ENCODE measurements at regions not wholly inside any gene's neighbourhood (a gene's known extent, or its start where the extent isn't known, plus 50 kb on each side); places are given as distances from the start of the nearest gene placed in this dataset.

DNA sequence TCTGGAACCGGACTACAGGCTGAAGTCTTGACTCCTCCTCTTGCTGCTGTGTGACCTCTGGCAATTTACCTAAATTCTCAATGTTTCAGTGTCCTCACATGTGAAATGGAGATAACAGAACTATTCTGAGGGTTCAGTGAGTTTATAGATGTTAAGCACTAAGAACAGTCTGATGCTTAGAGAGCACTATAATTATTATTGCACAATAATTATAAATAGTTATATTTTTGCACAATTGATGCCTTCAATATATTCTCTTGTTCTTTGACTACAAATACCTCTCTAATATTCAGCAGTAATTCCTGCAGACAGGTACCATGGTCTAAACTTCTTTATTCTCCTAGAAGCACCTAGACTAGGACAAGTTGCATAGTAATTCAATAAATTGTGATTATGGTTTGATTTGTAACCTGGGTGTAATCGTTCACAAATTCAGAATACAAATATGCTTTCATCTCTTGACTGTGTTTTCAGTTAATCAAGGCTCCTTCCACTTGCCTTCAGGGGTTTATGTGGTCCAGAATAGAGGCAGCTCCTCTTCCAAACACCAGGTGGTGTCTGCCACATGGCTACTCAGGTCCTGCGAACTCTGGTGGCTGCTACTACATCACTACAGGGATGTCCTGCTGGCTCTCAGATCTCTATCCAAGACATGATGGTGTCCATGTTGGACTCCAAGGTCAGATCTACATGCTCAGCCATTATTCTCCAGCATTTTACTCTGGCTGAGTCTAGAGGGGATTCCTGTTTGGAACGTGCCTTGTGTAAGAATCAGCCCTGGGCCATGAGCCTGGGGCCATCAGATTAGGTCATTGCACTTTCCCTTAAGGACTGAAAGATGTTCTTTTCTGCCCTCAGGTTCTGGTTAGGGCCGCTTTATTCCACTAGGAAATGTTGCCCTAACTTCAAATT lies 103.4 kb downstream of the QRFPR start:
- H3K27me3 Mint-ChIP-seq: peaks cover 10% of the 10 kb centered on the region
- no peaks in the 10 kb centered on the region for H3K36me3 Mint-ChIP-seq (ENCODE audit: low read depth)
- no peak overlapping the region for H3K4me3 Mint-ChIP-seq
- H3K27ac Mint-ChIP-seq: no peak overlapping the region
- H3K9me3 Mint-ChIP-seq: no peaks in the 10 kb centered on the region
- H3K4me1 Mint-ChIP-seq: peaks cover 12% of the 10 kb centered on the region
- no peak for ATAC-seq (replicated peaks)

DNA sequence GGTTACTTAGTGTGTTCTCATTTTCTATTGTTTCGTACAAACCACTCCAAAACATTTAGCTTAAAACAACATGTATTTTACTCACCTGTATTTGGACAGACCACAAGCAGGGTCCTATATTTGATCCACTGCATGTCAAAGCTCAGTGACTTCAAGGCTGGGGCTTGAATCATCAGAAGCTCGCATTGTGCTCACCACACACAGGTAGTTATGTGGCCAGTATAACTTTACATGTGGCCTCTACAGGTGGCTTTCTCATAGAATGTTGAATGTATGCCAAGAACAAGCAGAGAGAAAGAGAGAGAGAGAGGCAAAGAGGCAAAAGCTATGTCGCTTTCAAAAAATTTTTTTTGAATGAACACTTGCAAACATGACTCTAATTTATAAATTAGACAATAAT lies 107.6 kb downstream of the QRFPR start:
- H3K36me3 Mint-ChIP-seq (ENCODE audit: low read depth): no peaks in the 10 kb centered on the region
- no peaks in the 10 kb centered on the region for H3K9me3 Mint-ChIP-seq
- no peak overlapping the region for H3K4me3 Mint-ChIP-seq
- no peak overlapping the region for H3K27ac Mint-ChIP-seq
- peaks cover 10% of the 10 kb centered on the region for H3K27me3 Mint-ChIP-seq
- H3K4me1 Mint-ChIP-seq: peaks cover 5% of the 10 kb centered on the region
- no peak for ATAC-seq (replicated peaks)

DNA sequence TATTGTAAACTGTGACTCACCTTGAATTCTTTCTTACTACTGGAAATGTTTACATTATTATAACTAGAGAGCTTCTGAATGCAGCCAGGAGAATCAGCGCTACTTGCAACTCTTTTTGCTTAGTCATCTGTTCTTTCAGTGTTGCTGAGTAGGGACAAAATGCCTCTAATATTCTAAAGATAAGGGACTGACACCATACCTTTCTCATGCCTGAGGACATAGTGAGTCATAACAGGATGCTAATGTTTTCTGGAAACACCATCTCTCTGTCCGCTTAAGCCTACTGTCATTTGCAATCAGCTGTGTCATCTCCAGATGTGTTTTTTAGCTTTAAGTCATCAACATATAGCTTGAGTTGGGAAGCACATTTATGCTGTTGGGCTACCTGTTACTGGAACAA lies 108.3 kb downstream of the QRFPR start:
- Mint-ChIP-seq H3K27me3 (peaks cover 8% of the 10 kb centered on the region), H3K36me3 (ENCODE audit: low read depth) (no peaks in the 10 kb centered on the region), H3K27ac (no peak overlapping the region), H3K9me3 (no peaks in the 10 kb centered on the region), H3K4me1 (peaks cover 5% of the 10 kb centered on the region), H3K4me3 (no peak overlapping the region)
- ATAC-seq (replicated peaks): peak; percentile 94

DNA sequence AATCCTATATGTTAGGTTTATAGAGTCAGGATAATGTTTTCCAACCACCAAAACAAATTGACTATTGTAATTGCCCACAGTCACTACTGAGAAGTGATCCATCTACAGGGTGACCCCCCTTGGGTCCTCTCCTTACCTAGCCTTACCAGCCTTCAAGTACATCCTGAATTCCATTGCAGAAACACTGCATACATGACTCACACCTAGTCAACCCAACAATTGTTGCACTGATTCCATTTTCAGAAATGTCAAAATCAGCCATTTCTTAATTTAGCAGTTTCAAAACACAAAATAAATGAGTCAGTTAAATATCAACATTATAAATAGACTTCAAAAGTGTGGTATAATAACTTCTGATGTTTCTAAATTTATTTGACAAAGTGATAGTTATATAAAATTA lies 106.3 kb upstream of the TNIP3 start:
- no peaks in the 10 kb centered on the region for H3K36me3 Mint-ChIP-seq (ENCODE audit: low read depth)
- no peaks in the 10 kb centered on the region for H3K9me3 Mint-ChIP-seq
- H3K4me3 Mint-ChIP-seq: no peak overlapping the region
- no peak for ATAC-seq (replicated peaks)
- H3K27me3 Mint-ChIP-seq: no peaks in the 10 kb centered on the region
- peaks cover 9% of the 10 kb centered on the region for H3K4me1 Mint-ChIP-seq
- no peak overlapping the region for H3K27ac Mint-ChIP-seq

DNA sequence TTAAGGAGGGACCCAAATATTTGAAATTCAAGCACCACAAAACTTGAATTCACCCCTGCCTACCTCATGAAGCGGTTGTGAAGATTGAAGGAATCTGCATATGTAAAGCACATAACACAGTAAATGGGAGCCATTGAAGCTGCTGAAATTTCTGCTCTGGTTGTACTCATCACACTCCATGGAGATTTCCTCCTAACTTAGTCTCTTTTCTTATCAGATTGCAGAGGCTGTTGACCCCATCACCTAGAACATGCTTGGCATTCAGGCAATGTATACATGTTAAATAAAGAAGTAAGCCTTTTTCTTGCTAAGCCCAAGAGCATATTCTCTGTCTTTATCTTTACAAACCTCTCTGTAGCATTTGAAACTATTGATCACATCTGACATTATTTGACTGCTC lies 104.9 kb upstream of the TNIP3 start:
- H3K9me3 Mint-ChIP-seq: no peaks in the 10 kb centered on the region
- H3K27ac Mint-ChIP-seq: no peak overlapping the region
- no peaks in the 10 kb centered on the region for H3K27me3 Mint-ChIP-seq
- ATAC-seq (replicated peaks): no peak
- no peaks in the 10 kb centered on the region for H3K36me3 Mint-ChIP-seq (ENCODE audit: low read depth)
- no peak overlapping the region for H3K4me3 Mint-ChIP-seq
- H3K4me1 Mint-ChIP-seq: peaks cover 9% of the 10 kb centered on the region

DNA sequence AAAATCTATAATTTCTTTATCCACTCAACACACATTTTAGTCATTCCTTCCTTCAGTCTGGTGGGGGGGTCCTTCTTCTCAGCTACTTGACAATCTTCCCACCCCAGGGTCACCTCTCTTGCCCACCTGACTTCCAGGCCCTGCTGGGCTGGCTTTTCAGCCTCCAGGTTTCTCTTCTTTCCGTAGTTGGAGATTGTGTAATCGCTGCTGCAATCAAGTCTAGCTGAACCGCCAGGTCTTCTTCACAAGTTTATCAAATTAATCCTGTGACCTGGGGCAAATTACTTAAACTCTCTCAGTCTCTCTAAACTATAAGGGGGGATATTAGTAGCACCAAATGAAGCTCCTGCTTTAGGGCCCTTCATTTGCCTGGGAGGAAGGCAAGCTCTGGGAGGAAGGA lies 102.9 kb upstream of the TNIP3 start:
- H3K4me1 Mint-ChIP-seq: peaks cover 5% of the 10 kb centered on the region
- no peaks in the 10 kb centered on the region for H3K36me3 Mint-ChIP-seq (ENCODE audit: low read depth)
- no peak overlapping the region for H3K4me3 Mint-ChIP-seq

DNA sequence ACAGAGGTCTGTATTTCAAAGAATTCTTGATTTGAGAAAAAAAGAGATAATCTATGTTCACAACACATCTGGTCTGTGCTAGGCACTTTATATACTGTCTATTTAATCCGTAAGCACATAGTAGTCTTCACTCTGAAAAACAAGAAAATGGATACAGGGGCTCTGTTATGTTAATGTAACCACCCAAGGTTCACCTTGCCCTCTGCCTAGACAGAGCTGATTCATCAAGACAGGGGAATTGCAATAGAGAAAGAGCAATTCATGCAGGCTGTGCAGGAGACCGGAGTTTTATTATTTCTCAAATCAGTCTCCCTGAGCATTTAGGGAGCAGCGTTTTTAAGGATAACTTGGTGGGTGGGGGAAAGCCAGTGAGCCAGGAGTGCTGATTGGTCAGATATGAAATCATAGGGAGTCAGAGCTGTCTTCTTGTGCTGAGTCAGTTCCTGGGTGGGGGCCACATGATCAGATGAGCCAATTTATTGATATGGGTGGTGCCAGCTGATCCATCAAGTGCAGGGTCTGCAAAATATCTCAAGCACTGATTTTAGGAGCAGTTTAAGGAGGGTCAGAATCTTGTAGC lies 92.9 kb upstream of the TNIP3 start:
- H3K27me3 Mint-ChIP-seq: no peaks in the 10 kb centered on the region
- H3K4me3 Mint-ChIP-seq: peak overlapping the region; percentile 78
- ATAC-seq (replicated peaks): peak; percentile 56
- H3K9me3 Mint-ChIP-seq: peaks cover 4% of the 10 kb centered on the region
- peak overlapping the region; percentile 93 for H3K27ac Mint-ChIP-seq
- no peaks in the 10 kb centered on the region for H3K36me3 Mint-ChIP-seq (ENCODE audit: low read depth)
- H3K4me1 Mint-ChIP-seq: peaks cover 48% of the 10 kb centered on the region

More for the DNA sequence above, 102.9 kb upstream of the TNIP3 start:
- no peaks in the 10 kb centered on the region for H3K27me3 Mint-ChIP-seq
- no peaks in the 10 kb centered on the region for H3K9me3 Mint-ChIP-seq
- ATAC-seq (replicated peaks): no peak
- no peak overlapping the region for H3K27ac Mint-ChIP-seq

DNA sequence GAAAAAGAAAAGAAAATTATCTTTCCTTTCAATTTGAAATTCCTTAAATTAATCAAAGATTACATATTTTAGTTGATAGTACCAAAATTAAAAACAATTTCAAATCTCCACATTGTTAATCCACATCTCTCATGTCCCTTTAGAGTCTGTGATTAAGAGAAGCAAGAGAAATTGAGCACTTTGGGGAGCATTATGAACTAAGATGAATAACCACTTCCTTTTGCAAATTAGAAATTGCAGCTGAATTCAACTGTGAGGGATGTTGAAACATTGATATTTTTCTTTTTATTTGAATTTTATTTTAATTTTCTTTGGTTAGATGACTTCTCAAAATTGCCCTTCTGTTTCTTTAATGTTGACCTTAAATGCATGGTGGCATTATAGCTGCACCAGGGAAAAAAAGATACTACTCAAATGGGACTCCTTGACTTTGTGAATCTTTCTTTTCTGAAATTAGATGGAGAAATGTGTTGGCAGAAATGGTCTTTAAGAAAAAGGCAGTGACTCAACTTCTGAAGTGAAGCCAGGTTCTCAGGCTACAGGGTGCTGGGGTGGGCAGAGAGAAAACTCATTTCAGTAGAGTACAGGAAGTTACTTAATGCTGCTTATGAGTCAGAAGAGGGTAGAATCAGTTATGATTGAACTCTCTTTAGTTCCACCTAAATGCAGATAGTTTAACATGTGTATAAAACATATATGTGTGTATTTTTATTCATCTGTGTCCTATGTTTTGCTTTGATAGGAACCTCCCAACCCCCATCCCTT lies 92.0 kb upstream of the TNIP3 start:
- Mint-ChIP-seq H3K36me3 (ENCODE audit: low read depth) (no peaks in the 10 kb centered on the region), H3K4me3 (peak overlapping the region; percentile 78), H3K4me1 (peaks cover 48% of the 10 kb centered on the region), H3K27ac (peak overlapping the region; percentile 93), H3K27me3 (no peaks in the 10 kb centered on the region), H3K9me3 (peaks cover 4% of the 10 kb centered on the region)
- peak; percentile 94 for ATAC-seq (replicated peaks)

DNA sequence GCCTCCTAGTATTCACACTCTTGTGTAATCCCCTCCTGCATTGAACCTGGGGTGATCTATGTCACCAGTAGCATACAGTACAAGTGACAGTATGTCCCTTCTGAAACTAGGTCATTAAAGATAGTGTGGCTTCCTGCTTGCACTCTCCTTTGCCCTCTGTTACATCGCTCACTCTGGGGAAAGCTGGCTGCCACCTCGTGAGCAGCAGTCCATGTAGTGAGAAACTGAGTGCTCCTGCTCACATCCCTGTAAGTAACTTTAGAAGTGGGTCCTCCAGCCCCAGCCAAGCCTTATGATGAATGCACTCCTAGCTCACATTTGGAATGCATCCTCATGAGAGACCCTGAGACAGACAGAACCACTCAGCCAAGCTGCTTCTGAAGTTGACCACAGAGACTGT lies 89.8 kb upstream of the TNIP3 start:
- peaks cover 4% of the 10 kb centered on the region for H3K9me3 Mint-ChIP-seq
- peak overlapping the region; percentile 62 for H3K4me3 Mint-ChIP-seq
- peak overlapping the region; percentile 67 for H3K27ac Mint-ChIP-seq
- H3K4me1 Mint-ChIP-seq: peaks cover 53% of the 10 kb centered on the region
- peak; percentile 19 for ATAC-seq (replicated peaks)
- H3K36me3 Mint-ChIP-seq (ENCODE audit: low read depth): no peaks in the 10 kb centered on the region
- no peaks in the 10 kb centered on the region for H3K27me3 Mint-ChIP-seq

DNA sequence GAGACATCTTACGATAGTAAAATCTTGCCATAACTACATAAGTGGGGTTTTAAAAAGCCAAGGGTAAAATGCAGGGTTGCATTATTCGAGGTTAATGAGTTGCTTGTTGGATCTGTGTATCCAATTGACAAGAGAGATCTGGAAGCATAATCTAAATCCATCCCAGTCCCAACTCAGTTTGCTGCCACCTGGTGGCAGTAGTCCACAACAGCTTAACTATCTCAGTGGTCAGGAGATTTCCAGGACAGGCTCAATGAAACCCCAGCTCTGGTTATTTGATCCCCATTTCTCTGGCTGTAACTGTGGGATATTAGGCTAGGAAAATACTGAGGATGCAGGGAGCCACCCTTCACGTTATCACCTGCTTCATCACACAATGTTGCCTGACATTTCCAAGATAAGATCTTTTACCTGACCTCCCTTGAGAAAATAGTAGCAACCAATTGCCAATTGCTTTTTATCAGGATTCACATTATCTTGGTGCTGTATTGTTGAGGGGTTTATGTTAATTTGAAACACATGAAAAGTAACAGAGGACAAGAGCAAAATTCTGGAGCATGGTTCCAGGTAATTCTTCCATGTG lies 88.2 kb upstream of the TNIP3 start:
- peaks cover 4% of the 10 kb centered on the region for H3K9me3 Mint-ChIP-seq
- ATAC-seq (replicated peaks): no peak
- H3K4me1 Mint-ChIP-seq: peaks cover 44% of the 10 kb centered on the region
- no peaks in the 10 kb centered on the region for H3K27me3 Mint-ChIP-seq
- peak overlapping the region; percentile 12 for H3K4me3 Mint-ChIP-seq
- H3K36me3 Mint-ChIP-seq (ENCODE audit: low read depth): no peaks in the 10 kb centered on the region
- H3K27ac Mint-ChIP-seq: no peak overlapping the region

DNA sequence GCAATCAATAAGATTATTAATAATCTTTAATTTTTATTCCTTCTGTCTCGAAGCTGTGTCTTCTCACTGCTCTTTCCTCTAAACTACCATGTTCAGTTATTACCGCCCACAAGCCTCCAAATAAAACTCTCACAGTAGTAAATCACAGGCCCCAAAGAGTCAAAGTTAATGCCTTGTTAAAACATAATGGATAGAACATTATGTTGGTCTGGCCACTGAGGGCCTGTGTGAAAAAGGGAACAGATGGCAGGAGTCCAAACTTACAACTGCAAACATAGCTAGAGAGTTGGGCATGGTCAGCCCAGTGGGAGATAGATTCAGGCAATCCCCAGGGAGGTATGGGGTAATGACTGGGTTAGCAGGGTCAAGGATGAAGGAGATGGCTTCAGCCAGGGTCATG lies 84.6 kb upstream of the TNIP3 start:
- H3K27ac Mint-ChIP-seq: no peak overlapping the region
- peaks cover 4% of the 10 kb centered on the region for H3K9me3 Mint-ChIP-seq
- H3K27me3 Mint-ChIP-seq: no peaks in the 10 kb centered on the region
- no peaks in the 10 kb centered on the region for H3K36me3 Mint-ChIP-seq (ENCODE audit: low read depth)
- peaks cover 26% of the 10 kb centered on the region for H3K4me1 Mint-ChIP-seq
- H3K4me3 Mint-ChIP-seq: no peak overlapping the region
- ATAC-seq (replicated peaks): no peak

DNA sequence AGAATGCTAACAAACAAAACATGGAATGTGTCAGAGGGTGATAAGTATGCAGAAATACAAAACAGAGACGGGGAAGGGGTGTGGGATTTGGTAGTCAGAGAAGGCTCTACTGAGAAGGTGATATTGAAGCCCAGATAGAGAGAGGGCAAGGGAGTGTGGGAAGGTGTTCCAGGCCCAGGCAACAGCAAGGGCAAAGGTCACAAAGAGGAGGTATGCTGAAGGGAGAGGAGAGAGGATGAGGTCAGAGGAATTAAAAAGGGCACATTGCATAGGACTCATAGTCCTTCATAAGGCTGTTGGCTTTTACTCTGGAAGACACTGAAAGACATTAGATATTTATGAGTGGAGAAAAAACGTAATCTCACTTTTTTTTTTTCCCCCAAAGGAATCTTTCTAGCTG lies 82.6 kb upstream of the TNIP3 start:
- H3K36me3 Mint-ChIP-seq (ENCODE audit: low read depth): no peaks in the 10 kb centered on the region
- H3K4me3 Mint-ChIP-seq: no peak overlapping the region
- no peak overlapping the region for H3K27ac Mint-ChIP-seq
- no peak for ATAC-seq (replicated peaks)
- no peaks in the 10 kb centered on the region for H3K9me3 Mint-ChIP-seq
- no peaks in the 10 kb centered on the region for H3K27me3 Mint-ChIP-seq
- peaks cover 20% of the 10 kb centered on the region for H3K4me1 Mint-ChIP-seq

DNA sequence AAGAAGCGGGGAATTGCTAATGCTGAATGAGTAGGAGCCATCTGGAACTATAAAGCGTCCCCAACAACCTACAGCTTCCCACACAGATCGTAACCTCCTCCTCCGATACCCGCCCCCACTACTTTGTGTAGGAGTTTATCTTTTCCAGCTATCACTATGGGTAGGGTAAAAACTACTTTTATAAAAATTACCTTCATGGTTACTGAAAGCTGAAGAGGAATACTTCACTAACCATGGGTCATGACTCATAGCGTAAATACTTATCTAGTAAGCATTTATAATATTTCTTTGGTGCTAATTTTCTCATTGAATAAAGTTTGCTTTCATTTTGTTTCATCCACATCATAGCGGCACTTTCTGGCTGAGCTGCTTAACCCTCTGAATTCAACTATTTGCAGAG lies 79.4 kb upstream of the TNIP3 start:
- peak; percentile 82 for ATAC-seq (replicated peaks)
- Mint-ChIP-seq H3K9me3 (no peaks in the 10 kb centered on the region), H3K4me1 (peaks cover 16% of the 10 kb centered on the region), H3K27me3 (no peaks in the 10 kb centered on the region), H3K36me3 (ENCODE audit: low read depth) (no peaks in the 10 kb centered on the region), H3K27ac (peak overlapping the region; percentile 58), H3K4me3 (peak overlapping the region; percentile 64)

DNA sequence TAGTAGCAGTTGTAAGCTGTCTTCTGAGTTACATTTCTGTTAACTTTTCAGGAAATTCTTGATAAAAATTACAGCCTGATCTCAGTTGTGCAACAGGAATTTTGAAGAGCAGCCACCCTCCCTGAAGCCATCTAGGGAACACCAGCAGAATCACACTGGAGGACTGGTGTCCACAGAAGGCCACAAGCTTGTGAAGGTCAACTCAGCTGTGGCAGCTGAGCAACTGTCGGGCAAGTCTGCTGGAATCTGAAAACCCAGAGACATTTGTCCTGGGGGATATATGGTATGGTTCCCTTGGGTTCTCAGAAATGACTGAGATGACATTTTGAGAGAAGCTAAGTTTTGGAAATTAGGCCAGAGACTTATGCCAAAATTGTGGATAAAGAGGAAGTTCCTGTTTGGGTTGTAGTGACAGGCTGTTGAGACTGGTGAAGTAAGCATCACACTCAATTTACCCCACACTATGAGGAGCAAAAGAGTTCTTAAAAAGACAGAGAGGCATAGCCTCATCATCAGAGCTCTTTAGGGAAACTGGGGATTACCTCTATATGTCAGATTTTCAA lies 78.1 kb upstream of the TNIP3 start:
- no peaks in the 10 kb centered on the region for H3K9me3 Mint-ChIP-seq
- peaks cover 16% of the 10 kb centered on the region for H3K4me1 Mint-ChIP-seq
- H3K27me3 Mint-ChIP-seq: no peaks in the 10 kb centered on the region
- H3K27ac Mint-ChIP-seq: peak overlapping the region; percentile 17
- no peak for ATAC-seq (replicated peaks)
- no peaks in the 10 kb centered on the region for H3K36me3 Mint-ChIP-seq (ENCODE audit: low read depth)
- no peak overlapping the region for H3K4me3 Mint-ChIP-seq

Data from activated T-helper 17 cell treated with anti-CD3 and anti-CD28 coated beads, Interleukin-2, amount 50 U/mL, for 72 hours (primary cell).